HEK293T (cell line): ENCODE measurements at regions not wholly inside any gene's neighbourhood (a gene's known extent, or its start where the extent isn't known, plus 50 kb on each side); places are given as distances from the start of the nearest gene placed in this dataset.

Experiments used
- ARNT ChIP-seq: fragments of 450-650 bp; IDR thresholded peaks from 2 replicates; pipeline ENCODE4 v1.6.1; 2017; ENCODE audit warnings: mild to moderate bottlenecking
- BHLHE40 ChIP-seq: fragments of 450-650 bp; IDR thresholded peaks from 2 replicates; pipeline ENCODE4 v1.6.1; 2016; ENCODE audit warnings: mild to moderate bottlenecking, moderate library complexity, borderline replicate concordance
- CTBP1 ChIP-seq: fragments of 450-650 bp; IDR thresholded peaks from 2 replicates; pipeline ENCODE4 v1.6.1; 2016; ENCODE audit warnings: borderline replicate concordance
- ELF4 ChIP-seq: fragments of 450-650 bp; IDR thresholded peaks from 2 replicates; pipeline ENCODE4 v1.6.1; 2017; ENCODE audit warnings: antibody characterized with exemption
- FOXA1 ChIP-seq: fragments of 450-650 bp; IDR thresholded peaks from 2 replicates; pipeline ENCODE4 v1.6.1; 2016; ENCODE audit warnings: mild to moderate bottlenecking
- FOXM1 ChIP-seq: fragments of 450-650 bp; IDR thresholded peaks from 2 replicates; pipeline ENCODE4 v1.6.1; 2017; ENCODE audit warnings: mild to moderate bottlenecking, borderline replicate concordance
- HDGF ChIP-seq: fragments of 450-650 bp; IDR thresholded peaks from 2 replicates; pipeline ENCODE4 v1.6.1; 2017; ENCODE audit warnings: antibody characterized with exemption, borderline replicate concordance
- LEF1 ChIP-seq: fragments of 450-650 bp; IDR thresholded peaks from 2 replicates; pipeline ENCODE4 v1.6.1; 2017; ENCODE audit warnings: mild to moderate bottlenecking, borderline replicate concordance
- NFRKB ChIP-seq: fragments of 450-650 bp; IDR thresholded peaks from 2 replicates; pipeline ENCODE4 v1.6.1; 2016; ENCODE audit warnings: mild to moderate bottlenecking, moderate library complexity
- PKNOX1 ChIP-seq: fragments of 450-650 bp; IDR thresholded peaks from 2 replicates; pipeline ENCODE4 v1.6.1; 2016
- SUZ12 ChIP-seq: fragments of 450-650 bp; IDR thresholded peaks from 2 replicates; pipeline ENCODE4 v1.6.1; 2016; ENCODE audit warnings: mild to moderate bottlenecking
- TARDBP ChIP-seq: fragments of 450-650 bp; IDR thresholded peaks from 2 replicates; pipeline ENCODE4 v1.6.1; 2016
- ZNF384 ChIP-seq: fragments of 450-650 bp; IDR thresholded peaks from 2 replicates; pipeline ENCODE4 v1.6.1; 2016

- TF ChIP-seq SUZ12, result no peak
- TF ChIP-seq LEF1, result no peak
- no peak for TF ChIP-seq TARDBP
- TF ChIP-seq ARNT, result no peak
- no peak for TF ChIP-seq ELF4
- no peak for TF ChIP-seq ZNF384
- TF ChIP-seq FOXM1, result no peak
- no peak for TF ChIP-seq BHLHE40
- no peak for TF ChIP-seq NFRKB
- TF ChIP-seq HDGF, result no peak
- TF ChIP-seq FOXA1, result no peak
- TF ChIP-seq PKNOX1, result no peak
- TF ChIP-seq CTBP1, result no peak
These were observed 146.7 kb downstream of the FCRL5 start for GRCh38 chr1:157405662-157406061.
